Astrocyte (in vitro differentiated cells and primary cell): ENCODE measurements at regions not wholly inside any gene's neighbourhood (a gene's known extent, or its start where the extent isn't known, plus 50 kb on each side); places are given as distances from the start of the nearest gene placed in this dataset.
A peak's percentile ranks its signal among the peaks of the same experiment; 100 is the strongest.
"Not testable (repeated sequence)": the region's sequence is repeated elsewhere in the genome, so short reads cannot be mapped to it uniquely, and the experiment has no call there.

Source experiments
- DNase-seq: peaks from one replicate; pipeline ENCODE4 v3.0.0-alpha.2; 2010; ENCODE audit warnings: low read depth
- FAIRE-seq: peaks from 2 replicates; lab custom pipeline; 2011; peaks lifted over from hg19 to GRCh38; lab: Jason Lieb, UNC
- H2AFZ ChIP-seq: 2 replicates; pipeline ENCODE4 v1.6.0; 2012; ENCODE audit warnings: low read depth, low read length, inconsistent platforms
- H3K27ac ChIP-seq: 2 replicates; pipeline ENCODE4 v1.5.1; 2011; ENCODE audit warnings: low read depth, low read length, inconsistent platforms
- H3K27me3 ChIP-seq: 2 replicates; pipeline ENCODE4 v1.6.0; 2011; ENCODE audit warnings: low read length, inconsistent platforms; ENCODE audit not compliant: insufficient read depth
- H3K36me3 ChIP-seq: 2 replicates; pipeline ENCODE4 v1.5.1; 2011; ENCODE audit warnings: low read length, inconsistent platforms; ENCODE audit not compliant: insufficient read depth
- H3K4me1 ChIP-seq: 2 replicates; pipeline ENCODE4 v1.5.1; 2011; ENCODE audit warnings: low read length, inconsistent platforms; ENCODE audit not compliant: insufficient read depth
- H3K4me2 ChIP-seq: 2 replicates; pipeline ENCODE4 v1.6.0; 2012; ENCODE audit warnings: low read length, inconsistent platforms
- H3K4me3 ChIP-seq: 2 replicates; pipeline ENCODE4 v1.5.1; 2011; ENCODE audit warnings: low read depth, mild to moderate bottlenecking, low read length, inconsistent platforms; ENCODE audit not compliant: insufficient read depth
- H3K79me2 ChIP-seq: 2 replicates; pipeline ENCODE4 v1.6.0; 2012; ENCODE audit warnings: mild to moderate bottlenecking, low read length, inconsistent platforms; ENCODE audit not compliant: insufficient read depth
- H3K9ac ChIP-seq: 2 replicates; pipeline ENCODE4 v1.6.0; 2012; ENCODE audit warnings: mild to moderate bottlenecking, low read length, inconsistent platforms
- H3K9me3 ChIP-seq: 2 replicates; pipeline ENCODE4 v1.5.1; 2012; ENCODE audit warnings: low read depth, mild to moderate bottlenecking, low read length, inconsistent platforms; ENCODE audit not compliant: insufficient read depth
- H4K20me1 ChIP-seq: 2 replicates; pipeline ENCODE4 v1.6.0; 2012; ENCODE audit warnings: low read length, inconsistent platforms; ENCODE audit not compliant: insufficient read depth
- H3K27ac Mint-ChIP-seq: one replicate; pipeline ENCODE4 v1.8.0; 2021; ENCODE audit warnings: mild to moderate bottlenecking, mixed read lengths; ENCODE audit not compliant: unreplicated experiment
- H3K27me3 Mint-ChIP-seq: one replicate; pipeline ENCODE4 v1.8.0; 2021; ENCODE audit warnings: low read depth, mixed read lengths; ENCODE audit not compliant: unreplicated experiment
- H3K36me3 Mint-ChIP-seq: one replicate; pipeline ENCODE4 v1.8.0; 2021; ENCODE audit warnings: low read depth, mixed read lengths; ENCODE audit not compliant: unreplicated experiment
- H3K4me1 Mint-ChIP-seq: one replicate; pipeline ENCODE4 v1.8.0; 2021; ENCODE audit warnings: low read depth, mixed read lengths; ENCODE audit not compliant: unreplicated experiment
- H3K4me3 Mint-ChIP-seq: one replicate; pipeline ENCODE4 v1.8.0; 2021; ENCODE audit warnings: mild to moderate bottlenecking, moderate library complexity, mixed read lengths; ENCODE audit not compliant: unreplicated experiment
- H3K9me3 Mint-ChIP-seq: one replicate; pipeline ENCODE4 v1.8.0; 2021; ENCODE audit warnings: mild to moderate bottlenecking, mixed read lengths; ENCODE audit not compliant: unreplicated experiment
- CTCF ChIP-seq: IDR thresholded peaks from 2 replicates; pipeline ENCODE4 v1.5.1; 2011; ENCODE audit warnings: low read depth, mild to moderate bottlenecking, inconsistent platforms, low read length, moderate library complexity; ENCODE audit not compliant: insufficient read depth
- EZH2 ChIP-seq: IDR thresholded peaks from 2 replicates; pipeline ENCODE4 v1.6.1; 2012; ENCODE audit warnings: mild to moderate bottlenecking, low read length, inconsistent platforms; ENCODE audit not compliant: insufficient read depth

- Histone ChIP-seq H3K4me2 (no peak overlapping the region), H3K9me3 (no peaks in the 10 kb centered on the region), H4K20me1 (no peaks in the 10 kb centered on the region), H3K27me3 (no peaks in the 10 kb centered on the region), H3K36me3 (no peaks in the 10 kb centered on the region), H3K9ac (no peak overlapping the region), H3K4me1 (peaks cover 4% of the 10 kb centered on the region), H2AFZ (no peak overlapping the region), H3K4me3 (no peak overlapping the region), H3K27ac (no peak overlapping the region), H3K79me2 (no peaks in the 10 kb centered on the region)
- Mint-ChIP-seq H3K4me3 (no peak overlapping the region), H3K9me3 (no peaks in the 10 kb centered on the region), H3K4me1 (no peaks in the 10 kb centered on the region), H3K36me3 (no peaks in the 10 kb centered on the region), H3K27ac (no peak overlapping the region), H3K27me3 (no peaks in the 10 kb centered on the region)
- TF ChIP-seq EZH2 (no peak), CTCF (no peak)
- FAIRE-seq = no peak
- no peak for DNase-seq
These were observed 120.9 kb upstream of the HS3ST2 start for GRCh38 chr16:22692916-22693637.

GRCh38 chr16:22693638-22694340 is 120.2 kb upstream of the HS3ST2 start:
- H3K27me3 ChIP-seq = no peaks in the 10 kb centered on the region
- no peaks in the 10 kb centered on the region for H3K36me3 Mint-ChIP-seq
- H3K27ac ChIP-seq = no peak overlapping the region
- H3K9me3 Mint-ChIP-seq = no peaks in the 10 kb centered on the region
- no peak overlapping the region for H3K4me3 ChIP-seq
- TF ChIP-seq CTCF (no peak), EZH2 (no peak)
- no peak overlapping the region for H3K4me2 ChIP-seq
- no peaks in the 10 kb centered on the region for H4K20me1 ChIP-seq
- DNase-seq = no peak
- H3K4me1 ChIP-seq = peaks cover 4% of the 10 kb centered on the region
- no peaks in the 10 kb centered on the region for H3K4me1 Mint-ChIP-seq
- no peaks in the 10 kb centered on the region for H3K36me3 ChIP-seq
- no peaks in the 10 kb centered on the region for H3K27me3 Mint-ChIP-seq
- no peaks in the 10 kb centered on the region for H3K9me3 ChIP-seq
- H3K4me3 Mint-ChIP-seq = no peak overlapping the region
- FAIRE-seq = no peak
- H2AFZ ChIP-seq = no peak overlapping the region
- H3K79me2 ChIP-seq = no peaks in the 10 kb centered on the region
- no peak overlapping the region for H3K27ac Mint-ChIP-seq
- H3K9ac ChIP-seq = no peak overlapping the region

- no peaks in the 10 kb centered on the region for H4K20me1 ChIP-seq
- Mint-ChIP-seq H3K27ac (no peak overlapping the region), H3K36me3 (no peaks in the 10 kb centered on the region), H3K27me3 (no peaks in the 10 kb centered on the region), H3K4me3 (no peak overlapping the region), H3K9me3 (no peaks in the 10 kb centered on the region), H3K4me1 (no peaks in the 10 kb centered on the region)
- no peaks in the 10 kb centered on the region for H3K27me3 ChIP-seq
- no peak overlapping the region for H2AFZ ChIP-seq
- DNase-seq (peak; percentile 88), FAIRE-seq (peak; percentile 93)
- peaks cover 4% of the 10 kb centered on the region for H3K4me1 ChIP-seq
- H3K4me3 ChIP-seq = no peak overlapping the region
- no peaks in the 10 kb centered on the region for H3K36me3 ChIP-seq
- TF ChIP-seq CTCF = no peak
- TF ChIP-seq EZH2 = no peak
- no peak overlapping the region for H3K9ac ChIP-seq
- H3K4me2 ChIP-seq = peak overlapping the region; percentile 27
- H3K27ac ChIP-seq = peak overlapping the region; percentile 3
- no peaks in the 10 kb centered on the region for H3K79me2 ChIP-seq
- no peaks in the 10 kb centered on the region for H3K9me3 ChIP-seq
These were observed 119.0 kb upstream of the HS3ST2 start for GRCh38 chr16:22694887-22695382.

GRCh38 chr16:22695773-22696172 is 118.2 kb upstream of the HS3ST2 start:
- H3K4me2 ChIP-seq, H2AFZ ChIP-seq, H3K4me3 Mint-ChIP-seq, H3K27ac ChIP-seq, H3K9me3 Mint-ChIP-seq, H3K4me1 Mint-ChIP-seq, H3K4me3 ChIP-seq, H3K9ac ChIP-seq, H3K27me3 Mint-ChIP-seq, H3K27me3 ChIP-seq, H3K36me3 Mint-ChIP-seq, H3K4me1 ChIP-seq, FAIRE-seq, H3K36me3 ChIP-seq, DNase-seq, H4K20me1 ChIP-seq, H3K9me3 ChIP-seq, H3K79me2 ChIP-seq: not testable (repeated sequence)
- peak overlapping the region; percentile 8 for H3K27ac Mint-ChIP-seq
